Activated T-helper 9 cell treated with anti-CD3 and anti-CD28 coated beads, Interleukin-2, amount 50 U/mL, for 16 hours (primary cell): ENCODE measurements at regions not wholly inside any gene's neighbourhood (a gene's known extent, or its start where the extent isn't known, plus 50 kb on each side); places are given as distances from the start of the nearest gene placed in this dataset.

ENCODE experiments used
- DNase-seq: peaks from one replicate; pipeline ENCODE4 v3.0.0-alpha.2; 2020; ENCODE audit warnings: low read depth

- DNase-seq, result no peak
Observed at GRCh38 chr2:144683107-144683753, 163.3 kb upstream of the ZEB2 start.

DNA sequence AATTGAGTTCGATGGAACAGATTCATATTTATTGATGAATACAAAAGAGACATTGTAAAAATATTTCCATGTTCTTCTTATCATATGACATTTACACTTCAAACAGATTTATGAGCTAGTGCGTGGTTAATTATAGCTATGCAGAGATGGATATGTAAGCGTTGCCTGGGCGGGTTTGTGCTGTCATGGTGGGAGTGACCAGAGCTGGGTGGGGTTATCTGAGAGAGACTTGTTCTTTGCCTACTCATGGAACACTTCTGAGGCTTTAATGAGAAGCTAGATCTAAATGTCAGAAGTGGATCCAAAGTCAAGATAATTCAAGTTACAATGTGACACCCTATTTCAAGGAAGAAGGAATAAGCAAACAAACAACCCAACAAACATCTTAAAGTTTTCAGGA, 162.3 kb upstream of the ZEB2 start:
- DNase-seq, result no peak

DNA sequence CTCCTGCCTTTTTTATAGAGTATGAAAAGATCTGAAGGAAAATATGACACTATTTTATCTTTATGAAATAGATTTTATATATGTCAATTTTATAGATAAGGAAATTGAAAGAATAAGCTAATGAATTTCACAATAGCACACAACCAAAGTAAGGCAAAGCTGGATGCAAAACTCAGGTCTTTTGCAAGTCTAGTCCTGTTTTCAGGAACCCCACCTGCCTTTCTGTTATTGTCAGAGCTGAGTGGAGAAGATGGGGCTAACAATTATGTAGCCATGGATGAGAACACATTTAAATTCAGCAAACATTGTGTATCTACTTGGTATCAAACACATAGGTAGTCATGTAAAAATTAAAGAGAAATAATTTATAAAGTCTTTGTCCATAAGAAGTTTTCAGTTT, 161.5 kb upstream of the ZEB2 start:
- no peak for DNase-seq

GRCh38 chr2:144679942-144680341, 160.0 kb upstream of the ZEB2 start:
- DNase-seq, result no peak

DNA sequence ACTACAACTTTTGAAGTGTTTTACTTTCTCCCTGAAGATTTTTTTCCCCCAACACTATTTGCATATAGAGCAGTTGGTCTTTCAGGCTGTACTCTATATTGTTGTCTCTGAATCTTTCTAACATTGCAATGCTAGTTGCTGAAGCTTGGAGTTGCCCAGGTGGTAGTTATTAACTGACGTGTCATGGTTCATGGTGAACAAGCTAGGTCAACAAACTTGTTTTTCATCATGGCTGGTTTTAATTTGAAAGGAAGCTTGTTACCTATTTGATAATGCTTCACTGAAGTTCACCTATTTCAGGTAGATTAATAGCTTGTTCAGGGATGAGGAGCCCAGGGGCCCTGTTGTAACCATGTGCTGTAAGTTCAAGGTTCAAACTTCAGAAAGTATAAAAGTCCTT, 158.8 kb upstream of the ZEB2 start:
- no peak for DNase-seq

- DNase-seq, result no peak
Observed at GRCh38 chr2:144675731-144676130, 155.8 kb upstream of the ZEB2 start.

DNA sequence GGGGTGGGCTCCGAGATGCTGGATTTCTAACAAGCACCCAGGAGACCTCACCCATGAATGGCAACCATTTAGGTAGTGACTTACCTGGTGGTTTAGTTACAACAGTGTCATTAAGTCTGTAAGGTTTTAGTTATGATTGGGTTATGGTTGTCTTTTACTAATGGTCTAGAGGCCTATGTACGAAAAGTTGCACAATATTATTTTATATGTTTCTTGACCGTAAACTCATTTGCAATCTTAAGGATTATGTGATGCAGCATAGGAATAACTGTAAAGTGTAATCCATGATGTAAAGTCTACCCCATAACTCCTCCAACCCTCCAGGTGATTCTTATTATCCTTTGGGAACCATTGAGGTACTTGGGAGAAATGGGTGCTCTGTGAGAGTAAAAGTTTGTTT, 155.4 kb upstream of the ZEB2 start:
- no peak for DNase-seq

GRCh38 chr2:144674071-144674470, 154.2 kb upstream of the ZEB2 start:
- no peak for DNase-seq

DNA sequence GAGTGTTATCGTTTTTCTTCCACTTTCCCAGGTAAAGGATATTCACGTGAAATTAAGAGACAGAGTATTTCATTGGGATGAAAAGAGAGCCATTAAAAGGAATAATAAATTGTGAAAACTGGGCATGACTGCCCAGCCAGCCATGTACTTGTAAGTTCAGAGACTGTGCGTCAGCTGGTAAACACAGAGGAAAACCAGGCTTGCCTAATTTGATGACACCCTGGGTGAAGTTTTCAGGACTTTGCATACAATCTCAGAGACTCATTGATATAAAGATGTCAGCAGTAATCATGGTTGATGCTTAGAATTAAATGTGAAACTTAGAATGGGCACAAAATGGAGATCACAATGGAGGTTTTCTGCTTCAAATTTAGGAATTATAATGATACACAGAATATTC, 153.5 kb upstream of the ZEB2 start:
- DNase-seq, result no peak

- DNase-seq, result no peak
Observed at GRCh38 chr2:144671695-144672455, 152.0 kb upstream of the ZEB2 start.

- DNase-seq, result no peak
Observed at GRCh38 chr2:144670738-144671137, 150.8 kb upstream of the ZEB2 start.

- no peak for DNase-seq
Observed at GRCh38 chr2:144670080-144670479, 150.2 kb upstream of the ZEB2 start.

DNA sequence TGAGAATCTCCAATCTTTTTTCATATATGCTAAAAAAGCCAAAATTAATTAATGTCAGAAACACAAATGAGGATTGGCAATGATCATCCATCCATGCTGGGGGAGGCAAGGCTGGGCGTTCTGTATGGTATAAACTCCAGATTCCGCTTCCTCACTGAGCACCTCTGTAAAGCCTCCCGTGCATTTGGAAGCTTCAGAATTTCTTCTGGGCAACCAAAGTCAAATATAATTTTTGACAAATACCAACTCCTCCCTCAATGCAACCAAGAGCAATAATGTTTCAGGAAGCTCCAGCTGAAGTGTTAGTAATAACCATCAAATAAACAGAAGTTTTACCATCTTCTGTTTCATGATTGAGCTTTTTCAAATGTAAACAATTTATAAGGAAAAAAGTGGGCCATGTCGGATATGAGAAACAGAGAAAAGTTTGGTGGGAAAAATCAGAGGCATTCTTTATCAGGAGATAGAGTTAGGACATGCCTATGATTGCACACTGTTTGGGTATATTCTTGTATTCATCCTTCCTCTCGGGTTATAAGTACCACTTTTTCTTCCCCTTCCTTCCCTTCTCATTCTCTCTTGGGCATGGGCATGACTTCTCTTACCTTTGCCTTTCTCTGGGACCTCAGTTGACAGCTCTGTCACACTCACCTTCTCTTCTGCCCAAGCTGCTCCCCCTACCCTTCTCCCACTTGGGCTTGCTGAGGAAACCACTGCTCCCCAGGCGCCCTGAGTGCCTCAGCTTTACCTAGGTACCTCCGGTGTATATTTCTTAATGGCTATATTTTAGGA, 149.5 kb upstream of the ZEB2 start:
- DNase-seq, result no peak

- no peak for DNase-seq
Observed at GRCh38 chr2:144668493-144669110, 148.7 kb upstream of the ZEB2 start.

DNA sequence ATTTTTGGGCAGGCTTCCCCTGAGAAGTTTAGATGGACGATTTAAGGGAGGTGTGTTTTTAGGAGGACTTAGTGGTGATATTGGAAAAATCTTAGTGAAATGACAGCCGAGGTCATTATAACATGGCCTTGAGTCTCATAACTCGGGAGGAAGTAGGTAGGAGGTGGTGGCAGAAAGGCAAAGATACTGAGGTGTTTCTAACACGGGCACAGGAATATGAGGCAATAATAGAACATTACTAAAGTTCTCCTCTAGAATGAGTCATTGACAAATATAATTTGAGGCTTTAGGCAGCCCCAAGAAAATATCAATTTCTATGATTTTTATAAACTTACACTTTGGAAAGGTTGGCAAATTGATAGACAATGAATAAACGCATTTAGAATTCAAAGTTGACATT, 146.1 kb upstream of the ZEB2 start:
- no peak for DNase-seq

- DNase-seq, result no peak
Observed at GRCh38 chr2:144663207-144663606, 143.3 kb upstream of the ZEB2 start.

DNA sequence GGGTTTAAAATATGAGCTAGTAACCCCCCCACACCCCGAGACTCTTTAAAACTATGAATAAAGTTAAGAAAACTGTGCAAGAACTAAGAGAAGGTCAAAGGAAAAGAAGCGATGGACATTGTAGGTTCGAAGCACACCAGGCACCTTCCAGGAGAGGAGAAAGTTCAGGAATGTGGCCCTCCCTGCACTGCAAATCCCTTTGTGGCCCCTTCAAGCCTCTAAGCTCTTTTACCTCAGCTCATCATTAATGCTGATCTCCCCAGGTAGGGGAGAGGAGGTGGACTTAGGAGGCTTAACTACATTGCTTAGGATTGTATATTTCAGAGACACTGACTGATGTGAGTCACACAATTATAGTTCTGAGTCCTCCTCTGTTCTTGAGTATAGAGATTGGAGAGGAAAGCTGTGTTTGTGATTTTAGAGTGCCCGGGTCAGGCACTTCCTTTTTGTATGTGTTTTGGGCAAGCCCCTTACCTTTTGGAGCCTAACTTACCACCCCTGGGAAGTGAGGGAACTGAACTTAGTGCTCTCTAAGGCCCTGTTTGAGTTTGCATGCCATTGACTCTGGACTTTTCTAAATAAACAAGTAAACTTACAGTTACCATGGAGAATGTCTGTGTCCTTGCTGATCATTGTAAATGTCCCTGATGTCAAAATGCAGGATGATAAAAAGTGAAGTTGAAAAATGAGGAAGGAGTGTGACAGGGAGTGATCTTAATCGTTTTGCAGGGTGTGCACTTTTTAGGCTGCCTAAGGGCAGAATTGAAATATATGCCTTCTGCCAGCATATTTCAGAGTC, 140.8 kb upstream of the ZEB2 start:
- no peak for DNase-seq

GRCh38 chr2:144659731-144660275, 139.9 kb upstream of the ZEB2 start:
- DNase-seq, result peak; percentile 24

DNA sequence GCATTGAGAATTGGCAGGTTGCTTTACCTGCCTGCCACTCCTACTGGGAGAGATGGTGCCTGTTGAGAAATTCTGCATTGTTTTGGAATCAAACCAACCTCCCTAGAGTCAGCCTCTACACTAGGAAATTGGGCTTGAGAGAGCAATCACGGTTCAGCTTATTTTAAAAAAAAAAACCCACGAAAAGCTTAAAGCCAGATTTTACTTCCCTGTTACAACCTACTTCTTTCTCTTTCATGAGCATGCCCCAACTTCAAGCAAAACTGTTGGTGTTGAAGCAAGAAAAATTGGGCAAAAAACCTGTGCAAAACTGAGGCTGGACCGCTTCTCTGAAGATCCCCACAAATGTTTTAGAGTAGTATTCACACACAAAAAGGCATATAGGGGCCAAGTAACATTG, 134.6 kb upstream of the ZEB2 start:
- DNase-seq, result no peak

- DNase-seq, result no peak
Observed at GRCh38 chr2:144650907-144651306, 131.0 kb upstream of the ZEB2 start.

GRCh38 chr2:144648837-144649465, 129.0 kb upstream of the ZEB2 start:
- DNase-seq, result no peak
